NCI-H82 treated with DMSO at 0.1 percent for 48 hours (cell line): ENCODE measurements at regions not wholly inside any gene's neighbourhood (a gene's known extent, or its start where the extent isn't known, plus 50 kb on each side); places are given as distances from the start of the nearest gene placed in this dataset.

Source experiments
- DNase-seq: peaks from one replicate; lab custom pipeline; 2025; ENCODE audit not compliant: unreplicated experiment; lab: John Stamatoyannopoulos, UW

GRCh38 chr11:70734911-70735310 lies 336.6 kb downstream of the CTTN start:
- no peak for DNase-seq

DNA sequence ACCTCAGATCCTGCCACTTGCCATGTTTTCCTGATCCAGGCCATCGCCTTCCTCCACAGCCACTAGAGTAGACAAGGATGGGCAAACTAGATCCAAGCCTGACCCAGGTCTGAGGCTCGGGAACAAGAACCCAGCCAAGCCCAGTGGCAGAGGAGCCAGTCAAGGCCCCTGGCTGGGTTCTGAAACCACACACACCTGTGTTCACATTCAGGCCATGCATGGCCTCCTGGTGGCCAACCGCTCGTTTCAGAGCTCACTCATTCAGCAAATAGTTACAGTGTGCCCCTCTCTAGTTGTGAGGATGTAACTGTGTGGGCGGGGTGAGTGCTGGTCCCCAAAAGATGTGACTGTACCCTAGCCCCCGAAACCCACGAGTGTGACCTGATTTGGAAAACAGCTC lies 337.6 kb downstream of the CTTN start:
- no peak for DNase-seq

DNA sequence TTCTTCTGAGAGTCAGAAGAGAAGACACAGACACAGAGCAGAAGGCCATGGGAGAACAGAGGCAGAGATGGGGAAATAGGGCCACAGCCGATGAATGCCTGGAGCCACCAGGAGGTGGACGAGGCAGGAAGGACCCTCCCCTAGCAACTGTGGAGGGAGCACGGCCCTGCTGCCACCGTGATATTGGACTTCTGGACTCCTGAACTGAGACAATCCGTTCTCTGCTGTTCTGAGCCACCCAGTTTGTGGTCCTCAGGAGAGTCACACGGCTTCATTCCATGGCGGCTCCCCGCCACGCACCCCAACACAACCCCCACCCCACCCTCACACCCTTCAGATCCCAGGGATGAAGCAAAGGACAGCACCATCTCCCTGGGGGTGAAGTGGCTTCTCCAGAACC lies 338.1 kb downstream of the CTTN start:
- DNase-seq: no peak

DNA sequence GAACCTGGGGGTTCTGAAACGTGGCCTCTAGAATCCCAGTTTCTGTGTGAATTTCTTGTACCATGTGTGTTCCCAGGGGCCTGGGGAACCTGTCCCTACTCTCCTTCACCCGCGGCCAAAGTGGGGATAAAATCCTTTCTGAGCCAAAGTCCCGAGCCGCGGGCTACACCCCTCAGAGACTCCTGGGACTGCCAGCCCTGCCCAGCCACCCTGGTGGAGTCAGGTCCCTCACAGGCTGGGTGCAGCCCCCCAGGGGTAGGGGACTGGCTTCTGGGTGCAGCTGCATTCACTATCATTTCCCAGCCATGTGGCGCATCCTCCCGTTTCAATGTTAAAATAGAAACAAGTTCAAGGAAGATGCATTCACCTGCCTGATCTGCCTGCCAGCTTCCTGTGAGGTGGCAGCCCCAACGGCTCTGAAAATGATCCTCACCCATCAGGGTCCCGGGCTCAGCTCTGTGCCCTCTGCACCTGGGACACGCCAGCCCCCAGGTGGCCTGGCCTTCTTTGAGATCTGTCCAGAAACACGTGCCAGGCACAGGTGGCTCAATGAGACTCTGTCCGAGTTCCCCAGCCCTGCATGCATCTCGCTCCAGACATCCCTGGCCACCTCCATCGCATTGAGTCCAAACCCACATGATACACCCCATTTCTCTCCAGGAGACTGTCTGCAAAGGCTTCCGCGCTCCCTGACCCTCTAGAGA lies 338.8 kb downstream of the CTTN start:
- no peak for DNase-seq

- DNase-seq: no peak
Observed at GRCh38 chr11:70737816-70738630, 339.7 kb downstream of the CTTN start.

GRCh38 chr11:70738661-70739060 lies 340.3 kb downstream of the CTTN start:
- no peak for DNase-seq

- DNase-seq: no peak
Observed at GRCh38 chr11:70739091-70739490, 340.8 kb downstream of the CTTN start.

DNA sequence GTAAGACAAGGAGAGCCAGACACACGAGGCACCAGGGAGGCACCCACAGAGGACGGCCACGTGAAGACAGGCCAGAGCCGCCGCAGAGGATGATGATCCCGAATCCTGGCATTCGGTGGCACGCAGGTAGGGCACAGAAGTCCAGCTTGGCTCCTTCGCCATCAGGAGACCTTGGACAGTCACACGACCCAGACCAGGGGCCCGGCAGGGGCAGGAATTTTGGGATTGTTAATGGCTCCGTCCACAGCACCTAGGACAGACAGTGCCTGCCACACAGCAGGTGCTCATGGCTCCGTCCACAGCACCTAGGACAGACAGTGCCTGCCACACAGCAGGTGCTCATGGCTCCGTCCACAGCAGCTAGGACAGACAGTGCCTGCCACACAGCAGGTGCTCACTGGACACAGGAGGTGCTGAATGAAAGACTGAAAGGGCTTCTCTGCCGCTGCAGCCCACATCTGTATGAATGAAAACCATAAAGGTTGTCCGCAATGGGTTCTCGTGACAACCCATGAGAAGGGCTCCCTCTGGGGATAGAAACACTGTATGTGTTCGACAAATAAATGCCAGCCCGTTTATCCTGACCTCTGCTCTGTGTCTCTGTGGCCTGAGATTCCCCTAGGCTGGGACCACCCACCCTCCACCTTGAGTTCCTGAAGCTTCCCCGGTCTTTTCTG lies 341.6 kb downstream of the CTTN start:
- no peak for DNase-seq

DNA sequence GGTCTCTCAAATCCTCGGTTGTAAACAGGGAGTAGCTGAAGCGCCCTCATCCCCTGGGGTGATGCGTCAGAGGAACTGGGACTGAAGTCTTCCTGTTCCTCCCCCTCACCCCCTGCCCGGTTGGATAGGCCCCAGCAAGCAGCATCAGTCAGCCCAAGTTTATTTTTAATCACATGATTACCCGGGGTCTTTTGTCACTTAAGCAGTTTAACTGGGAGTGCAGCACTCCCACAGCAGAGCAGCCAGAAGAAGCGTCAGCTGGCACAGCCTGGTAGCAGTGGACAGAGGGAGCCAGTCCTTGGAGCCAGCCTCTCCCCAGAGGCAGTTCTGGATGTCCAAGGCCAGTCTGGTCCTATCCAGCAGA lies 342.1 kb downstream of the CTTN start:
- no peak for DNase-seq

- no peak for DNase-seq
Observed at GRCh38 chr11:70741085-70741484, 342.8 kb downstream of the CTTN start.

GRCh38 chr11:70742553-70743291 lies 344.4 kb downstream of the CTTN start:
- peak; percentile 49 for DNase-seq

GRCh38 chr11:70743329-70743728 lies 345.0 kb downstream of the CTTN start:
- no peak for DNase-seq

- DNase-seq: no peak
Observed at GRCh38 chr11:70743941-70744351, 345.6 kb downstream of the CTTN start.

DNA sequence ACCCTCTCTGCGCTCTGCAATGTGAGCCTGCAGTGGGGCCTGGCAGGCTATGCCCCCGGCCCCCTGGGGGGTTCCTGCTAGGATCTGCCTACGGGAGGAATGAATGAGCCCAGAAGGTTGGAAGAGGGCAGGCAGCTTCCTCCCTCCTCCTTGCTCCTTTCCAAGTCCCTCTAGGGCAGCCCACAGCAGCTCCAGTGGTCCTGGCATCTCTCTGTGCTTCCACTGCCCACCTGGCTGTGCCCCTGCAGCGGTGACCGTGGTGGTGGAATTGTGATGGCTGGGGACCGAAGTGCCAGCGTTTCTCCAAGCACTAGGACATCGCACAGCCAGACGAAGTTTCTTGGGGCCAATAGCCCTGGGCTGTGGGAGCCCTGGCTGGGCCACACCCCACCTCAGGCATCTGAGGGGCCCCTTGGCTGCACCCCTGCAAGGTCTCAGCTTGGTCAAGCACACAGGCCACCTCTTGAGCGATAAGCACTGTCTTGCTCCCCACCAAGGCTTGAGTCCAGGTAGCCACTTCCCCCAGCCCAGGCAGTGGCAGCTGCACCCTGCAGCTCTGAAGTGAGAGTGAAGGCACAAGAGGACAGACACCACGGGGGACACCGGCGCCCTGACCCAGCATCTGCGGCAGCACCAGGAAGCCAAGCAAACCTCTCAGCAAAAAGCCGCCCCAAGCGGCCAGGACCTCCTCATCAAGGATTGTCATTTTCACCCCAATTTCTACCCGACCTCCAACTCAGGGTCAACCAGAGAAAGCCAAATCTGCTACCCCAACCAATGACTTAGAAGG lies 346.3 kb downstream of the CTTN start:
- DNase-seq: no peak

DNA sequence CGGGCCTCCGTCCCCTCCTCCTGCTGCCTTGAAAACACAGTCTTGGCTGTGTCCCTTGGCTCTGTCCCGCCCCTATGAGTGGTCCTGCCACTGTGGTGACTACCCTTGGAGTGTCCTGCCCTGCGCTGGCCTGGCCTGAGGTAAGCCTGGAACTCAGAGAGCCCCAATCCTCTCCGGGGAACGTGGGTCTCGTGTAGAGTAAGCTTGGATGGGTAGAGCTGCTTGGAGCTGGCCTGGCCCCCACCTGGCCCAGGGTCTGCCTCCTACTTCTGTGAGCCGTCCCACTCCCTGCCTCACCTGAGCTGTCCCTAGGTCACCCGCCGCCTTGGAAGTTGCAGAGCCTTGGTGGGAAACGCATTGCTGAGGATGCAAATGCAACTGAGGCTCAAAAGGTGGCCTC lies 347.1 kb downstream of the CTTN start:
- no peak for DNase-seq

- no peak for DNase-seq
Observed at GRCh38 chr11:70745941-70746340, 347.6 kb downstream of the CTTN start.

DNA sequence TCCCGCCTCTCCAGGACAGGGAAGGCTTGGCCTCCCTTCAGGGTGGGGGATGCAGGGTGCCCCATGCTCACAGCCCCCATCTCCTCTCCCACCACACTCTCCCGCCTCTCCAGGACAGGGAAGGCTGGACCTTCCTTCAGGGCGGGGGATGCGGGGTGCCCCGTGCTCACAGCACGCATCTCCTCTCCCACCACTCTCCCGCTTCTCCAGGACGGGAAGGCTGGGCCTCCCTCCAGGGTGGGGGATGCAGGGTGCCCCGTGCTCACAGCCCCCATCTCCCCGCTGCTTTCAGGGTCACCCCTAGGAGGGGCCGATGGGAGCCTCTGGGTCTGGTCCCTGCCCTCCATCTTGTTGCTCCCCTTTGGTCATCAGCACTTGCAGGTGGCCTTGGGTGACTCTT lies 348.0 kb downstream of the CTTN start:
- DNase-seq: no peak

DNA sequence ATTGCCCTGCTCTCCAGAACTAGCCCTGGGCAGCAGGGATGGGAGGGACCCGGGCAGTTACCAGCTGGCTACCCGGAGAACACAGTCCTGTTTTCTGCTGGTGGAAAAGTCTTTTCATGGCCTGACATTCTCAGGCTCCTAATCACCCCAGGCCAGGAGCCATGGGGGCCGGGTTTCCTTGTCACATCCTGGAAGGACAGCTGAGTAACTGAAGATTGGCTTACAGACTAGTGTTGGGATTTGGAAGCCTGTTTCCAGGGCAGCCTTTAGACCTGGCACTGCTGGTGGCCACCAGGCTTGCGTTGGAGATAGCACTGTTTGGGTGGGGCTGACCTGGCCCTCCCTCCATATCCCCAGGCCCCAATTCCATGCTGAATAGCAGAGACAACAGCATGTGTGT lies 349.0 kb downstream of the CTTN start:
- DNase-seq: no peak

GRCh38 chr11:70747921-70748320 lies 349.6 kb downstream of the CTTN start:
- no peak for DNase-seq

DNA sequence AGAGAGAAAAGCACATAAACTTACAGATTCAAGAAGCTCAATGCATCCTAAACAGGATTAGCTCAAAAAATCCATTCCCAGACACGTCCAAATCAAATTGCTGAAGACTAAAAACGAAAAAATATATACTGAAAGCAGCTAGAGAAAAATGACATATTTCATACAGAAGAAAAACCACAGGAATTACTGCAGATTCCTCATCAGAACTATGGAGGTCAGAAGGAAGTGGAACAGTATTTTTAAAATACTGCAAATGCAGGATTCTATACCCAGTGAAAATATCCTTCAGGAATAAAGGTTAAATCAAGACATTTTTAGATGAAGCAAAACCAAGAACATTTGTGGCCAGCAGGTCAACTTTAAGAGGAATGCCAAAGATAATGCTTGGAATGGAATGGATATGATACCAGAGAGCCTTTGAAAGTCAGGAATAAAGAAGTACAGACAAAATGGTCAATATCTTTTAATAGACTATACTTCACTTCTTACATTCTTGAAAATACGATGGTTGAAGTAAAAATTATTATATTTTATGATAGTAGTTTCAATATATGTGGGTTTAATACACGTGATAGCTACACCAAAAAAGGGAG lies 352.9 kb downstream of the CTTN start:
- no peak for DNase-seq
